OCI-LY7 (cell line): ENCODE measurements at regions not wholly inside any gene's neighbourhood (a gene's known extent, or its start where the extent isn't known, plus 50 kb on each side); places are given as distances from the start of the nearest gene placed in this dataset.

ENCODE experiments used
- BruUV-seq: library from RNA; stranded (reverse); fragments of 400-500 nt; replicated peaks from 2 replicates; lab custom pipeline; 2021; lab: Mats Ljungman, UMichigan
- CTCF ChIA-PET: fragments of 300-600 bp; sonication (Branson Sonifier 250); formaldehyde crosslinking; loops from one replicate; lab custom pipeline; 2022; ENCODE audit warnings: antibody characterized with exemption; ENCODE audit not compliant: unreplicated experiment; lab: Charles Lee
- POLR2A ChIA-PET: fragments of 300-600 bp; sonication (Branson Sonifier 250); formaldehyde crosslinking; loops from one replicate; lab custom pipeline; 2022; ENCODE audit warnings: antibody characterized with exemption; lab: Charles Lee
- DNase-seq: peaks from one replicate; pipeline ENCODE4 v3.0.0-alpha.2; 2015; ENCODE audit warnings: low spot score
- H2AFZ ChIP-seq: fragments of 200-600 bp; sonication (generic), shearing (Covaris generic); 2 replicates; pipeline ENCODE4 v1.6.1; 2014; ENCODE audit warnings: mild to moderate bottlenecking, antibody characterized with exemption, low read length, moderate library complexity
- H3K27ac ChIP-seq: fragments of 200-600 bp; sonication (generic); 2 replicates; pipeline ENCODE4 v1.5.1; 2014; ENCODE audit warnings: mixed run types, low read depth, mild to moderate bottlenecking, moderate library complexity, low read length, inconsistent platforms; ENCODE audit not compliant: poor library complexity, severe bottlenecking
- H3K36me3 ChIP-seq: fragments of 200-600 bp; sonication (generic); 2 replicates; pipeline ENCODE4 v1.6.1; 2014; ENCODE audit warnings: mild to moderate bottlenecking, antibody characterized with exemption, low read length, moderate library complexity, mixed read lengths; ENCODE audit not compliant: insufficient read depth
- H3K4me1 ChIP-seq: fragments of 200-600 bp; sonication (generic); 2 replicates; pipeline ENCODE4 v1.5.1; 2014; ENCODE audit warnings: mild to moderate bottlenecking, low read length; ENCODE audit not compliant: insufficient read depth, poor library complexity, severe bottlenecking
- H3K4me2 ChIP-seq: fragments of 200-600 bp; sonication (generic); 2 replicates; pipeline ENCODE4 v1.6.1; 2014; ENCODE audit warnings: mild to moderate bottlenecking, low read length
- H3K4me3 ChIP-seq: fragments of 200-600 bp; sonication (generic); 2 replicates; pipeline ENCODE4 v1.5.1; 2014; ENCODE audit warnings: mild to moderate bottlenecking, low read depth, low read length; ENCODE audit not compliant: poor library complexity, severe bottlenecking
- H3K79me2 ChIP-seq: fragments of 200-600 bp; sonication (generic); 2 replicates; pipeline ENCODE4 v1.6.1; 2016; ENCODE audit warnings: low read depth, mild to moderate bottlenecking, low read length, moderate library complexity, mixed read lengths; ENCODE audit not compliant: insufficient read depth
- H3K9me2 ChIP-seq: fragments of 200-600 bp; sonication (generic); 2 replicates; pipeline ENCODE4 v1.6.1; 2016; ENCODE audit warnings: mild to moderate bottlenecking, low read length, mixed read lengths; ENCODE audit not compliant: insufficient read depth
- H3K9me3 ChIP-seq: fragments of 200-600 bp; sonication (generic); 2 replicates; pipeline ENCODE4 v1.6.1; 2014; ENCODE audit warnings: mild to moderate bottlenecking, mixed run types, low read length, mixed read lengths
- H4K20me1 ChIP-seq: fragments of 200-600 bp; sonication (generic); 2 replicates; pipeline ENCODE4 v1.6.1; 2014; ENCODE audit warnings: mild to moderate bottlenecking, antibody characterized with exemption, low read length, moderate library complexity, mixed read lengths; ENCODE audit not compliant: insufficient read depth
- EZH2phosphoT487 ChIP-seq: fragments of 200-600 bp; sonication (generic); IDR thresholded peaks from 2 replicates; pipeline ENCODE4 v1.6.1; 2018; ENCODE audit warnings: low read depth, borderline replicate concordance, mild to moderate bottlenecking, mixed run types, antibody characterized with exemption, low read length, moderate library complexity, mixed read lengths
- intact Hi-C: fragments of 100-400 bp; cut with micrococcal nuclease; formaldehyde crosslinking; loops from one replicate; pipeline ENCODE4 v1.10.0; 2022; ENCODE audit not compliant: unreplicated experiment
- TF ChIP-seq, protein P1 (sequence below): fragments of 200-600 bp; sonication (generic); conservative IDR thresholded peaks from 2 replicates; pipeline ENCODE4 v1.5.1; 2014; ENCODE audit warnings: mild to moderate bottlenecking, antibody characterized with exemption, low read length, moderate library complexity, mixed read lengths

DNA sequence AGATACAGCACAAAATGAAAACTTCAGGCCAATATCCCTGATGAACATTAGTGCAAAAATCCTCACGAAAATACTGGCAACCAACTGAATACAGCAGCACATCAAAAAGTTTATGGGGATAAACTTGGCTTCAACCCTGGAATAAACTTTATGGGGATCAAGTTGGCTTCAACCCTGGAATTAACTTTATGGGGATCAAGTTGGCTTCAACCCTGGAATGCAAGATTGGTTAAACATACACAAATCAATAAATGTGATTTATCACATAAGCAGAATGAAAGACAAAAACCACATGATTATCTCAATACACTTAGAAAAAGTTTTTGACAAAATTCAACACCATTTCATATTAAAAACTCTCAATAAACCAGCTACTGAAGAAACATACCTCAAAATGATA is 213.7 kb upstream of the DMRTA1 start:
- H3K36me3 ChIP-seq = no peaks in the 10 kb centered on the region
- no peaks in the 10 kb centered on the region for H3K9me2 ChIP-seq
- BruUV-seq = no TSS peak
- no peak for TF ChIP-seq EZH2phosphoT487
- TF ChIP-seq, protein P1, sequence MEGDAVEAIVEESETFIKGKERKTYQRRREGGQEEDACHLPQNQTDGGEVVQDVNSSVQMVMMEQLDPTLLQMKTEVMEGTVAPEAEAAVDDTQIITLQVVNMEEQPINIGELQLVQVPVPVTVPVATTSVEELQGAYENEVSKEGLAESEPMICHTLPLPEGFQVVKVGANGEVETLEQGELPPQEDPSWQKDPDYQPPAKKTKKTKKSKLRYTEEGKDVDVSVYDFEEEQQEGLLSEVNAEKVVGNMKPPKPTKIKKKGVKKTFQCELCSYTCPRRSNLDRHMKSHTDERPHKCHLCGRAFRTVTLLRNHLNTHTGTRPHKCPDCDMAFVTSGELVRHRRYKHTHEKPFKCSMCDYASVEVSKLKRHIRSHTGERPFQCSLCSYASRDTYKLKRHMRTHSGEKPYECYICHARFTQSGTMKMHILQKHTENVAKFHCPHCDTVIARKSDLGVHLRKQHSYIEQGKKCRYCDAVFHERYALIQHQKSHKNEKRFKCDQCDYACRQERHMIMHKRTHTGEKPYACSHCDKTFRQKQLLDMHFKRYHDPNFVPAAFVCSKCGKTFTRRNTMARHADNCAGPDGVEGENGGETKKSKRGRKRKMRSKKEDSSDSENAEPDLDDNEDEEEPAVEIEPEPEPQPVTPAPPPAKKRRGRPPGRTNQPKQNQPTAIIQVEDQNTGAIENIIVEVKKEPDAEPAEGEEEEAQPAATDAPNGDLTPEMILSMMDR = no peak
- ChIA-PET POLR2A (interaction anchor here (0.6 kb wide), 1 partner anchor 1513 kb away, joined by 3 read pairs; no protein-coding TSS in a partner anchor), CTCF (no interaction called here)
- no peak overlapping the region for H3K4me3 ChIP-seq
- H3K4me2 ChIP-seq = no peak overlapping the region
- H4K20me1 ChIP-seq = no peaks in the 10 kb centered on the region
- H2AFZ ChIP-seq = no peak overlapping the region
- H3K4me1 ChIP-seq = no peaks in the 10 kb centered on the region
- H3K79me2 ChIP-seq = no peaks in the 10 kb centered on the region
- no peak for DNase-seq
- 0 out of 2 replicates have a peak, but pooled peaks cover 13% of the 10 kb centered on the region for H3K9me3 ChIP-seq
- H3K27ac ChIP-seq = no peak overlapping the region
- intact Hi-C loops = no loop called here

DNA sequence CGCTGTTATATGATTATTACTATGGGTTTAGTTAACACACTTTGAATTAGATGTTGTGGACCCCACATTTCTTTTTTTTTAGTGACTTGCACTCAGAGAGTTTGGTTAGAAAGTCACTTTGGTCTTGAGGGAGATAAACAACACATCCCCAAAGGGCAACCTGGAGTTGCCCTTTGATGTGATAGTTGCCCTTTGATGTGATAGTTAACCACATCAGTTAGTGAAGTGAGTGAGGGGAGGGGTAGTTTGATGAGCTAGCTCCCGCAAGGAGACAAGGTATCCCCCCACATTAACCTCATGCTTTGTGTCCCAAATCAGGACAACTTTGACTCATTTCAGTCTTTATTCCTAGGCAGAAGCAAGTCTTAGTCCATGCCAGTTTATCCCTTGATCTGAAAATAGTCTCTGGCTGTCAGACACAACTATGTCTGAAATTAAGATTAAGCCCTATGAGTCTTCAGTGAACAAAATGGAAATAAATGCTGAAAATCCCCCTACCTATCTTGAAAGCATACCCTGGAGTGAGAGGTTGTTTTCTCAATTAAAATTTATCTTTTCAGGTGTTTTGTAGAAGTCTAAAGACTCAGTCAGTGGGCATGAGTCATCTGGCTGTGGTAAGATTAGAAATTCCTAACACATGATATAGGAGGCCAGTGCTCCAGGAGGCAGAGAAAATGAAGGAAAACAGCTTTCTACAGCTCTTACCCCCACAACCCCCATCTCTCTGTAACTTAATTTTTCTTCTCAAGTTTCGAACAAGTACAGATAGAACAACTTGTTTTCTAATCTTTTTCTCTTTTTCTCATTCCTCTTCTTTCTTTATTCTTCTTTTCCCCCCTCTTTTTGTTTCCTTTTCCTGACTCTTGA is 208.9 kb upstream of the DMRTA1 start:
- H3K79me2 ChIP-seq = no peaks in the 10 kb centered on the region
- H3K36me3 ChIP-seq = no peaks in the 10 kb centered on the region
- no TSS peak for BruUV-seq
- POLR2A ChIA-PET = interaction anchor here (0.7 to 1.0 kb wide), 4 partner anchors 201 to 588 kb away, joined by 3 read pairs; no protein-coding TSS in a partner anchor
- H3K9me3 ChIP-seq = no peaks in the 10 kb centered on the region
- peak overlapping the region; percentile 76; the same call in 1 of the 2 replicates for H2AFZ ChIP-seq
- no peak overlapping the region for H3K27ac ChIP-seq
- no peak overlapping the region for H3K4me3 ChIP-seq
- no peak for TF ChIP-seq EZH2phosphoT487
- DNase-seq = no peak
- no peaks in the 10 kb centered on the region for H3K9me2 ChIP-seq
- H3K4me2 ChIP-seq = no peak overlapping the region
- CTCF ChIA-PET = no interaction called here
- H3K4me1 ChIP-seq = peaks cover 38% of the 10 kb centered on the region
- intact Hi-C loops = loop anchor here (5.0 kb wide), 1 partner anchor 200 kb away; no protein-coding TSS in a partner anchor
- no peaks in the 10 kb centered on the region for H4K20me1 ChIP-seq

DNA sequence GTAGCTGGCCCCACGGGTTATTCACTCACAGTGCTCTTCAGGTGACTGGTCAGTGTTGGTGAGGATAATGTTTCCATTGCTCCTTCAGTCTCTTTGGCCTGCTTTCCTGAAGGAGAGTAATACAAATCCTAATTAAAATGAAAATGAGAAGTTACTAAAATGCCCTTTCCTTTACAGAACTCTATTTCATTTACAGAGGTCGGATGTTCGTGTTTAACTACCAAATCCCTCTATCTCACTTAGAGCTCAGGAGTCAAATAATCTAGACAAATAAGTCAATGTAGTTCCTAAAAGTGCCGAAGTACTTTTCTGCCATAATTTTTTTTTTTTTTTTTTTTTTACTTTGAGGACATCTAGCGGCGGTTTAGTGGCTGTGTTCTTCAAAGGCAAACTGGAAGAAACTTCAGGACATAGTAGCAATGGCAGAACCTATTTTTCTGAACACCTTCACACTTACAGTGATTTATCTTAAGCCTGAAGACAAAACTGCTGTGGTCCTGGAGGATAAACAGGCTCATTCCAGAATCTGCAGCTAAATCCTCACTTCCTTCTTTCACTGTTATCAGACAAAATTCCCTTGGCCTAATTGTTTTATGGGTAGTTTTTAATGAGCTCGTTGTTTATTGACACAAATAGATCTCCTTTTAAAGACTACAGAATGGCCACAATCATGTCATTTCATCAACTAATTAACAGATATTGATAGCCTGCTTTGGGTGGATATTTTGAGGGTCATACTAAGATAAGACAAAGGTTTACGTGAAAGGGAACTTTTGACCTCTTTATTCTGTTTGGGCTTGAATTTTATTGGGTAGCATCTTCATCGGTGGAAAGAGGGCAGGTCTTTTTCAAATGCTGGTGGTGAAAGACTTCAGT is 207.6 kb upstream of the DMRTA1 start:
- no peak for TF ChIP-seq EZH2phosphoT487
- TF ChIP-seq, protein P1 = peak; percentile 76
- H2AFZ ChIP-seq = peak overlapping the region; percentile 76
- CTCF ChIA-PET = interaction anchor here (1.0 kb wide), 1 partner anchor 403 kb away, joined by 3 read pairs; no protein-coding TSS in a partner anchor
- intact Hi-C loops = loop anchor here (1.0 to 5.0 kb wide), 2 partner anchors 202 to 426 kb away; no protein-coding TSS in a partner anchor
- no peaks in the 10 kb centered on the region for H4K20me1 ChIP-seq
- 0 out of 2 replicates have a peak overlapping the region, but pooled peaks have one; percentile 19 for H3K4me2 ChIP-seq
- POLR2A ChIA-PET = interaction anchor here (0.7 to 1.2 kb wide), 6 partner anchors 159 to 310 kb away, joined by 3 to 5 read pairs (median 3); no protein-coding TSS in a partner anchor
- no peak overlapping the region for H3K4me3 ChIP-seq
- no peak overlapping the region for H3K27ac ChIP-seq
- DNase-seq = peak; percentile 75
- no peaks in the 10 kb centered on the region for H3K9me2 ChIP-seq
- BruUV-seq = no TSS peak
- no peaks in the 10 kb centered on the region for H3K79me2 ChIP-seq
- peaks cover 38% of the 10 kb centered on the region for H3K4me1 ChIP-seq
- H3K9me3 ChIP-seq = no peaks in the 10 kb centered on the region
- no peaks in the 10 kb centered on the region for H3K36me3 ChIP-seq
